ENCODE measurements at regions not wholly inside any gene's neighbourhood (a gene's known extent, or its start where the extent isn't known, plus 50 kb on each side); places are given as distances from the start of the nearest gene placed in this dataset.

DNA sequence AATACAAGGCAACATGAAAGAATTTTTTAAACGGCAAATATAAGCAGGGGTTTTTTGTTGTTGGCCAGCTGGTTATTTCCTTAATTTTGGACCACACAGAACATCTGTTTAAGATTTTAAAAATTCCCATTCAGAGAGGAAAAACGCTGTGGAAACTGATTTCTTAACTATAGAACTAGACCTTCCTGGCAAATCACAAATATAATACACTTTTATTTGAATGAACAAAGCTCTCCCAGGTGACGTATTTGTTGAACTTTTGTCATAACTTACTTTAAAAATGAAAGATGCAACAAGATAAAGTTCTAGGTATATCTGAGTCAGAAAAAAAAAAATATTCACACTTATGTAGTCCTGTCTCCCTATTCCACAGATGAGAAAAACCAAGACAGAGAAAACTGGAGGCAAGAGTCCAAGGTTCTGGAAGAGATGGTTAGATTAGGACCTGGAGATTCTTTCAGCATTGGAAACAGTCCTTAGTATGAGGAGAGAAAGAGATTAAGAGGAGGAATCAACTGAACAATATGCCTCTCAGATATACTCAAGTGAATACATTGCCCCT lies 269.1 kb downstream of the NEBL start:
- TF ChIP-seq, protein P1, sequence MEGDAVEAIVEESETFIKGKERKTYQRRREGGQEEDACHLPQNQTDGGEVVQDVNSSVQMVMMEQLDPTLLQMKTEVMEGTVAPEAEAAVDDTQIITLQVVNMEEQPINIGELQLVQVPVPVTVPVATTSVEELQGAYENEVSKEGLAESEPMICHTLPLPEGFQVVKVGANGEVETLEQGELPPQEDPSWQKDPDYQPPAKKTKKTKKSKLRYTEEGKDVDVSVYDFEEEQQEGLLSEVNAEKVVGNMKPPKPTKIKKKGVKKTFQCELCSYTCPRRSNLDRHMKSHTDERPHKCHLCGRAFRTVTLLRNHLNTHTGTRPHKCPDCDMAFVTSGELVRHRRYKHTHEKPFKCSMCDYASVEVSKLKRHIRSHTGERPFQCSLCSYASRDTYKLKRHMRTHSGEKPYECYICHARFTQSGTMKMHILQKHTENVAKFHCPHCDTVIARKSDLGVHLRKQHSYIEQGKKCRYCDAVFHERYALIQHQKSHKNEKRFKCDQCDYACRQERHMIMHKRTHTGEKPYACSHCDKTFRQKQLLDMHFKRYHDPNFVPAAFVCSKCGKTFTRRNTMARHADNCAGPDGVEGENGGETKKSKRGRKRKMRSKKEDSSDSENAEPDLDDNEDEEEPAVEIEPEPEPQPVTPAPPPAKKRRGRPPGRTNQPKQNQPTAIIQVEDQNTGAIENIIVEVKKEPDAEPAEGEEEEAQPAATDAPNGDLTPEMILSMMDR (conservative IDR thresholded peaks at IDR 0.05; ENCODE audit: low read depth, low read length), result no peak
- TF ChIP-seq POLR2A (IDR thresholded peaks at IDR 0.05; ENCODE audit: low read depth, low read length) (no peak), FOS (IDR thresholded peaks at IDR 0.05; ENCODE audit: low read depth, low read length) (no peak), SMC3 (IDR thresholded peaks at IDR 0.05; ENCODE audit: low read depth, low read length) (no peak)
- TF ChIP-seq, protein P2, sequence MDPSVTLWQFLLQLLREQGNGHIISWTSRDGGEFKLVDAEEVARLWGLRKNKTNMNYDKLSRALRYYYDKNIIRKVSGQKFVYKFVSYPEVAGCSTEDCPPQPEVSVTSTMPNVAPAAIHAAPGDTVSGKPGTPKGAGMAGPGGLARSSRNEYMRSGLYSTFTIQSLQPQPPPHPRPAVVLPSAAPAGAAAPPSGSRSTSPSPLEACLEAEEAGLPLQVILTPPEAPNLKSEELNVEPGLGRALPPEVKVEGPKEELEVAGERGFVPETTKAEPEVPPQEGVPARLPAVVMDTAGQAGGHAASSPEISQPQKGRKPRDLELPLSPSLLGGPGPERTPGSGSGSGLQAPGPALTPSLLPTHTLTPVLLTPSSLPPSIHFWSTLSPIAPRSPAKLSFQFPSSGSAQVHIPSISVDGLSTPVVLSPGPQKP (IDR thresholded peaks at IDR 0.05; ENCODE audit: borderline replicate concordance, low read depth, low read length), result no peak

Measured in IMR-90 (cell line).